Sigmoid colon (tissue), 6 donors: ENCODE measurements at regions not wholly inside any gene's neighbourhood (a gene's known extent, or its start where the extent isn't known, plus 50 kb on each side); places are given as distances from the start of the nearest gene placed in this dataset.

ENCODE experiments used
- DNase-seq: peaks from one replicate; pipeline ENCODE4 v3.0.0-alpha.2; 2019
- H3K27ac ChIP-seq, 4 donors: fragments of 200-600 bp; sonication (generic); one replicate each; pipeline ENCODE4 v1.5.1; 2016 to 2019; ENCODE audit warnings: mild to moderate bottlenecking in 1 of 4
- H3K27me3 ChIP-seq, 3 donors: fragments of 200-600 bp; sonication (generic); one replicate each; pipeline ENCODE4 v1.5.1; 2019; ENCODE audit warnings: mild to moderate bottlenecking in 1 of 3
- H3K36me3 ChIP-seq, 4 donors: fragments of 200-600 bp; sonication (generic); one replicate each; pipeline ENCODE4 v1.5.1; 2016 to 2019
- H3K4me1 ChIP-seq, 4 donors: fragments of 200-600 bp; sonication (generic); one replicate each; pipeline ENCODE4 v1.5.1; 2017 to 2019
- H3K4me3 ChIP-seq, 4 donors: fragments of 200-600 bp; sonication (generic); one replicate each; pipeline ENCODE4 v1.5.1; 2017 to 2019; ENCODE audit warnings: mild to moderate bottlenecking in 2 of 4, moderate library complexity in 1 of 4
- H3K9me3 ChIP-seq, 4 donors: fragments of 200-600 bp in 3 of 4; sonication (generic) in 3 of 4; one replicate each; pipeline versions ENCODE4 v1.5.1 to v1.6.1; 2013 to 2019
- EP300 ChIP-seq, 4 donors: sonication (generic); formaldehyde crosslinking; IDR thresholded peaks; one replicate each; pipeline ENCODE4 v1.6.1; 2017; ENCODE audit warnings: antibody characterized with exemption in 4 of 4
- POLR2A ChIP-seq, 2 donors: fragments of 450-650 bp; IDR thresholded peaks; one replicate each; pipeline ENCODE4 v1.6.1; 2016; ENCODE audit warnings: antibody characterized with exemption in 2 of 2, mild to moderate bottlenecking in 2 of 2, moderate library complexity in 2 of 2
- POLR2AphosphoS5 ChIP-seq, 4 donors: sonication (generic); formaldehyde crosslinking; IDR thresholded peaks; one replicate each; pipeline ENCODE4 v1.6.1; 2017; ENCODE audit warnings: antibody characterized with exemption in 4 of 4
- WGBS, 2 donors: extraction: QIAGEN DNeasy Blood & Tissue Kit; methylation state at CpG; one replicate each; pipeline ENCODE4 v1.1.7; 2013; 5-methylcytosine and 5-hydroxymethylcytosine counted together
- intact Hi-C: fragments of 100-400 bp; cut with DNase I; formaldehyde crosslinking; loops from one replicate; pipeline ENCODE4 v1.15.1; 2023
- TF ChIP-seq, protein P1 (sequence below), 4 experiments: fragments of 450-650 bp in 3 of 4; fragments of 200-600 bp in 1 of 4; IDR thresholded peaks; one replicate each; pipeline ENCODE4 v1.5.1; 2016 to 2019; ENCODE audit warnings: antibody characterized with exemption in 4 of 4, mild to moderate bottlenecking in 3 of 4, moderate library complexity in 2 of 4
- donor health status: healthy with polysubstance abuse.
- donor health status: healthy.

DNA sequence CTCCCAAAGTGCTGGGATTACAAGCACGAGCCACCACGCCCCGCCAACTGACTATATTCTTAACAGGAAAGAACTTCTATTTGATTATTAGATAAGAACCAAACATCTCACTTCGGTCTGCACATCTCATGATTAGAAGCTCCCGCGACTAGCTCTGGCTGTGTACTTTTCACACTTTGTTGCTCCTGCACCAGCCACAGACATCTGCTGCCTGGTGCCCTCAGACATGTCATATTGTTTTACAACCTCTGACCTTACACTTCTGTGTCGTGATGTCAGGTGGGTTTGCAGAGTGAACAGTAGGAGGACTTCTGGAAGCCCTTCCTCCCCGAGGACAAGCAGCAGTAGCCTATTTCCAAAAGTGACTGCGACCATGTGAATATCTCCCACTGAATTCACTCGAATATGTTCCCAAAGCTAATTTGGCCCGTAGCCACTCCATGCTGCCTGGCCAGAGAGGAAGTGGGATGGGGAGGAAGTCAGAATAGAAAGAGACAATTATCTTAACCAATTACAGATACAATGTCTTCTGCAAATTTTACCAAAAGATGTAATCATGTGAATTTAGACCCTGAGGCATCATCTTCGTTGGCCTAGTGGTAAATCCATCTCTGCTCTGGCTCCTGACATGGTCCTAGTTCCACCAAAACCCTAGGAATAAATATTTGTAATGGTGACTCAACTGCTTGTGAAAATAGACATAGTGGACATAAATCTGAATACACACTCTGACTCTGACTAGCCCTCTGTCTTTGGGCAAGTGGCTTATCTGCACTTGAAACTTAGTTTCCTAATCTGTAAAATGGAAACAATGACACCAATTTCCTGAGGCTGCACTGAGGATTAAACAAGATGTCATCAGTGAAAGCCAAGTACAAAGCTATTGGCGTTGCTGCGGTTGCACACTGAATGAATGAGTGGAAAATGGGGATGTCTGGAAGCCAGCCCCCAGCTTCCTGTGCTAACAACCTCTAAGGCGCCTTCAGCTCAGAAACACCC lies 406.1 kb downstream of the LRATD1 start:
- no peak for DNase-seq
- no peaks in the 10 kb centered on the region for H3K9me3 ChIP-seq
- H3K4me3 ChIP-seq, result no peak overlapping the region
- no peaks in the 10 kb centered on the region for H3K36me3 ChIP-seq
- 56 to 60% methylated on average over 15 of the region's 15 CpGs for WGBS, 2 donors
- TF ChIP-seq, protein P1, sequence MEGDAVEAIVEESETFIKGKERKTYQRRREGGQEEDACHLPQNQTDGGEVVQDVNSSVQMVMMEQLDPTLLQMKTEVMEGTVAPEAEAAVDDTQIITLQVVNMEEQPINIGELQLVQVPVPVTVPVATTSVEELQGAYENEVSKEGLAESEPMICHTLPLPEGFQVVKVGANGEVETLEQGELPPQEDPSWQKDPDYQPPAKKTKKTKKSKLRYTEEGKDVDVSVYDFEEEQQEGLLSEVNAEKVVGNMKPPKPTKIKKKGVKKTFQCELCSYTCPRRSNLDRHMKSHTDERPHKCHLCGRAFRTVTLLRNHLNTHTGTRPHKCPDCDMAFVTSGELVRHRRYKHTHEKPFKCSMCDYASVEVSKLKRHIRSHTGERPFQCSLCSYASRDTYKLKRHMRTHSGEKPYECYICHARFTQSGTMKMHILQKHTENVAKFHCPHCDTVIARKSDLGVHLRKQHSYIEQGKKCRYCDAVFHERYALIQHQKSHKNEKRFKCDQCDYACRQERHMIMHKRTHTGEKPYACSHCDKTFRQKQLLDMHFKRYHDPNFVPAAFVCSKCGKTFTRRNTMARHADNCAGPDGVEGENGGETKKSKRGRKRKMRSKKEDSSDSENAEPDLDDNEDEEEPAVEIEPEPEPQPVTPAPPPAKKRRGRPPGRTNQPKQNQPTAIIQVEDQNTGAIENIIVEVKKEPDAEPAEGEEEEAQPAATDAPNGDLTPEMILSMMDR (IDR thresholded peaks at IDR 0.05), result no peak
- TF ChIP-seq EP300 (IDR thresholded peaks at IDR 0.05) (no peak), POLR2AphosphoS5 (IDR thresholded peaks at IDR 0.05) (no peak), POLR2A (IDR thresholded peaks at IDR 0.05) (no peak)
- peaks cover 0 to 25% (median 16%) of the 10 kb centered on the region in 4 donors for H3K4me1 ChIP-seq
- no peak overlapping the region for H3K27ac ChIP-seq
- intact Hi-C loops, result no loop called here
- H3K27me3 ChIP-seq, result no peaks in the 10 kb centered on the region

DNA sequence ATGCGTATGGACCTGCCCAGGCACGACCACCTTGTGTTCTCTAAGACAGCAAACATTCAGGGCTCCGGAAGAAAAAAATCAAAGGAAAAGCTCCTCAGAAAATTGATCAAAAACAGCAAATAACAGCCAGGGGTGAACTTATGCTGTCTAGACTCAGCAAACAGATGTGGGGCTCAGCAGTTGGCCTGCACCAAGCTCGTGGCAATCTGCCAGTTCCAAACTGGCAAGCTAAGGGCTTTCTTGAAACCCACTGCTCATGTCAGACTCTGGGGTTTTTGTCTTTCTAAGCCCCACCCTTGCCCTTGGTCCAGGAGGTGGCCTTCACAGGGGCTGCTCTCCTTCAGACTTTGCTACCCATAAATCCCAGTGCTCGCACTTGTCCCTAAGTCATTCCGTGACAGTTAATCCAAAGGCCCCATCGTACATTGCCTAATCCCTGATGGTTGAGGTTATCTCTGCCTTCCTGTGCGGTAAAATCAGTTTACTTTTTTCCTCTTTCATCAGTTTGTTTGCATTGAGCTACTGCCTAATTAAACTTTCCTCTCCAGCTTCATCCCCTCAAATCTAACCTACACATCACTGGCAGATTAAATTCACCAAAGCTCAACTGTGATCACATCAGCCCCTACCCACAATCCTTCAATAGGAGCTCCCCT lies 408.0 kb downstream of the LRATD1 start:
- Histone ChIP-seq H3K27me3 (no peaks in the 10 kb centered on the region), H3K4me3 (no peak overlapping the region), H3K4me1 (peaks cover 0 to 31% (median 21%) of the 10 kb centered on the region in 4 donors), H3K36me3 (no peaks in the 10 kb centered on the region), H3K9me3 (no peaks in the 10 kb centered on the region), H3K27ac (no peak overlapping the region)
- intact Hi-C loops, result no loop called here
- 69 to 83% methylated on average over 8 of the region's 8 CpGs for WGBS, 2 donors
- no peak for DNase-seq
- TF ChIP-seq, protein P1 (IDR thresholded peaks at IDR 0.05), result no peak
- no peak for TF ChIP-seq EP300 (IDR thresholded peaks at IDR 0.05)
- TF ChIP-seq POLR2A (IDR thresholded peaks at IDR 0.05), result no peak
- TF ChIP-seq POLR2AphosphoS5 (IDR thresholded peaks at IDR 0.05), result no peak

DNA sequence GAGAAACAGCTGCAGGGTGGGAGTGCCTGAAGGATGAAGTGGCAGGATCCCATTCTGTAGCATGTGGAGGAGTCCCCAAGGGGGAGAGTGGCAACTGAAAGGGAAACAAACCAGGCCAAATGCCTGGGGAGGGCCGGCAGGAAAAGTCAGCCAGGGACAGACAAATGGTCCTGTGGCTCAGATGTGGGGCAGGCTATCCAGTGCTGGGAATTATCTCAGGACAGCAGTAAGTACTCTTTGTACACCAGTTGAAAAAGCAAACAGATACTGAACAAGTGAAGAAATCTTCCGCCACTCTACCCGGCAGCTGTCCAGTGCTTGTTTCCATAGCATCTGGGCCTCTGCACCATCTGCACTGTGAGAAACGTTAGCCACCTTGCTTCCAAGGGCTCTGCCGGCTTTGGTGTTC lies 408.9 kb downstream of the LRATD1 start:
- intact Hi-C loops, result no loop called here
- Histone ChIP-seq H3K4me1 (peaks cover 0 to 31% (median 21%) of the 10 kb centered on the region in 4 donors), H3K27me3 (no peaks in the 10 kb centered on the region), H3K27ac (peak overlapping the region; percentile 56 to 82 (median 70)), H3K4me3 (no peak overlapping the region), H3K36me3 (no peaks in the 10 kb centered on the region), H3K9me3 (no peaks in the 10 kb centered on the region)
- DNase-seq, result no peak
- no peak for TF ChIP-seq POLR2A (IDR thresholded peaks at IDR 0.05)
- no peak for TF ChIP-seq EP300 (IDR thresholded peaks at IDR 0.05)
- no peak for TF ChIP-seq POLR2AphosphoS5 (IDR thresholded peaks at IDR 0.05)
- TF ChIP-seq, protein P1 (IDR thresholded peaks at IDR 0.05), result no peak
- 54 to 63% methylated on average over 5 of the region's 5 CpGs for WGBS, 2 donors

DNA sequence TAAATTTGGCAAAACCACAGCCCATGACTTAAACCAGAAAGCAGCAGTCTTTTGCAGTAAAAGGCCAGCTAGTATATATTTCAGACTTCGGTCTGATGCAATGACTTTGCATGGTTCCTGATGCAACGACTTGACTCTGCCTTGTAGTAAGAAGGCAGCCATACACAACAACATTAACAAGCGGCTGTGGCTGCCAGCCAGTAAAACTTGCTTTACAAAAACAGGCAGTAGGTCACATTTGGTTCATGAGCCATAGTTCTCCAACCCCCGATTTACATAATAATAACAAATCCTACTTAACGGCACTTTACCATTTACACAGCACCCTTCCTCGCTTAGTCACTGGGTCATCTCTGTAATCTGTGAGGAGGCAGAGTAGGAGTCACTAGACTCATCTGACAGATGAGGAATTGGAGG lies 410.3 kb downstream of the LRATD1 start:
- intact Hi-C loops, result loop anchor here (2.0 kb wide), 2 partner anchors 26 to 408 kb away; no protein-coding TSS in a partner anchor
- H3K27me3 ChIP-seq, result no peaks in the 10 kb centered on the region

More for the DNA sequence above, 410.3 kb downstream of the LRATD1 start:
- WGBS, 2 donors, result 70 to 77% methylated on average over 6 of the region's 6 CpGs
- TF ChIP-seq EP300 (IDR thresholded peaks at IDR 0.05), result peak in 3 of 4 donors; percentile 34 to 66 (median 38)
- TF ChIP-seq POLR2A (IDR thresholded peaks at IDR 0.05), result no peak
- peak; percentile 63 to 72 (median 69) for TF ChIP-seq POLR2AphosphoS5 (IDR thresholded peaks at IDR 0.05)
- Histone ChIP-seq H3K4me1 (peaks cover 0 to 31% (median 21%) of the 10 kb centered on the region in 4 donors), H3K36me3 (no peaks in the 10 kb centered on the region), H3K4me3 (no peak overlapping the region), H3K27ac (peak overlapping the region; percentile 56 to 82 (median 70)), H3K9me3 (no peaks in the 10 kb centered on the region)
- DNase-seq, result peak; percentile 93
